Neuronal stem cell (in vitro differentiated cells): ENCODE measurements at regions not wholly inside any gene's neighbourhood (a gene's known extent, or its start where the extent isn't known, plus 50 kb on each side); places are given as distances from the start of the nearest gene placed in this dataset.

Source experiments
- DNase-seq: peaks from one replicate; pipeline ENCODE4 v3.0.0-alpha.2; 2013; ENCODE audit warnings: low spot score
- H2AFZ ChIP-seq: one replicate; pipeline ENCODE4 v1.6.1; 2013; ENCODE audit warnings: mild to moderate bottlenecking, low read length, inconsistent platforms
- H2AK5ac ChIP-seq: 2 replicates; pipeline ENCODE4 v1.6.1; 2013; ENCODE audit warnings: low read depth, mild to moderate bottlenecking, inconsistent platforms, low read length, moderate library complexity, mixed read lengths
- H2BK120ac ChIP-seq: 2 replicates; pipeline ENCODE4 v1.6.1; 2013; ENCODE audit warnings: low read depth, mild to moderate bottlenecking, inconsistent platforms, low read length, moderate library complexity, mixed read lengths
- H2BK12ac ChIP-seq: one replicate; pipeline ENCODE4 v1.6.1; 2013; ENCODE audit warnings: low read length, inconsistent platforms
- H2BK15ac ChIP-seq: 2 replicates; pipeline ENCODE4 v1.6.1; 2013; ENCODE audit warnings: mild to moderate bottlenecking, low read length, inconsistent platforms, mixed read lengths
- H2BK5ac ChIP-seq: one replicate; pipeline ENCODE4 v1.6.1; 2013; ENCODE audit warnings: inconsistent platforms, mild to moderate bottlenecking, low read length, moderate library complexity
- H3K14ac ChIP-seq: one replicate; pipeline ENCODE4 v1.6.1; 2013; ENCODE audit warnings: low read length, inconsistent platforms
- H3K18ac ChIP-seq: 2 replicates; pipeline ENCODE4 v1.6.1; 2013; ENCODE audit warnings: low read length, inconsistent platforms
- H3K23ac ChIP-seq: 2 replicates; pipeline ENCODE4 v1.6.1; 2013; ENCODE audit warnings: low read depth, mild to moderate bottlenecking, mixed read lengths, low read length, inconsistent platforms; ENCODE audit not compliant: poor library complexity
- H3K27ac ChIP-seq: replicated peaks from 3 replicates; pipeline ENCODE4 v1.5.1; 2013; ENCODE audit warnings: low read length, inconsistent platforms
- H3K27me3 ChIP-seq, 3 experiments: 2 replicates each; pipeline ENCODE4 v1.6.1; 2013; ENCODE audit warnings: low read length in 3 of 3, mild to moderate bottlenecking in 2 of 3, inconsistent platforms in 1 of 3, low read depth in 1 of 3, mixed read lengths in 1 of 3, moderate library complexity in 1 of 3; ENCODE audit not compliant: control insufficient read depth in 3 of 3, insufficient read depth in 3 of 3
- H3K36me3 ChIP-seq, 2 donors: replicated peaks in 1 of 2; 2 replicates each; pipeline ENCODE4 v1.6.1; 2013; ENCODE audit warnings: low read length in 2 of 2; ENCODE audit not compliant: control insufficient read depth in 2 of 2, insufficient read depth in 2 of 2
- H3K4ac ChIP-seq: 2 replicates; pipeline ENCODE4 v1.6.1; 2013; ENCODE audit warnings: inconsistent platforms, mild to moderate bottlenecking, low read length, moderate library complexity
- H3K4me1 ChIP-seq, 2 donors: 1 replicate in 1 of 2; 2 replicates in 1 of 2; pipeline ENCODE4 v1.6.1; 2013; ENCODE audit warnings: low read length in 2 of 2, low read depth in 1 of 2; ENCODE audit not compliant: control insufficient read depth in 2 of 2, insufficient read depth in 1 of 2
- H3K4me2 ChIP-seq: one replicate; pipeline ENCODE4 v1.6.1; 2013; ENCODE audit warnings: mild to moderate bottlenecking, low read length, inconsistent platforms; ENCODE audit not compliant: insufficient read depth, poor library complexity, severe bottlenecking
- H3K4me3 ChIP-seq, 2 donors: 2 replicates each; pipeline ENCODE4 v1.5.1; 2013; ENCODE audit warnings: low read length in 2 of 2, mild to moderate bottlenecking in 2 of 2, inconsistent platforms in 1 of 2, moderate library complexity in 1 of 2
- H3K79me1 ChIP-seq: one replicate; pipeline ENCODE4 v1.6.1; 2013; ENCODE audit warnings: low read depth, mild to moderate bottlenecking, inconsistent platforms, low read length, moderate library complexity
- H3K9ac ChIP-seq: one replicate; pipeline ENCODE4 v1.6.1; 2013; ENCODE audit warnings: mild to moderate bottlenecking, low read depth, low read length, inconsistent platforms; ENCODE audit not compliant: poor library complexity
- H3K9me3 ChIP-seq, 2 donors: replicated peaks in 1 of 2; 2 replicates each; pipeline versions ENCODE3 to v1.6.1; 2013; ENCODE audit warnings: low read length in 2 of 2, mild to moderate bottlenecking in 2 of 2, inconsistent platforms in 1 of 2, low read depth in 1 of 2, mixed read lengths in 1 of 2, moderate library complexity in 1 of 2; ENCODE audit not compliant: control insufficient read depth in 2 of 2, insufficient read depth in 1 of 2
- H4K8ac ChIP-seq: one replicate; pipeline ENCODE4 v1.6.1; 2013; ENCODE audit warnings: low read depth, mild to moderate bottlenecking, inconsistent platforms, low read length, moderate library complexity
- H4K91ac ChIP-seq: one replicate; pipeline ENCODE4 v1.6.1; 2013; ENCODE audit warnings: low read length, low read depth, mild to moderate bottlenecking, inconsistent platforms; ENCODE audit not compliant: poor library complexity
- WGBS, 2 donors: extraction: QIAGEN DNeasy Blood & Tissue Kit; methylation state at CpG; one replicate each; pipeline ENCODE4 v1.1.7; 2013; ENCODE audit warnings: missing lambda C conversion rate in 2 of 2, mixed read lengths in 1 of 2; ENCODE audit not compliant: insufficient read length in 2 of 2, insufficient replicate concordance in 1 of 2; ENCODE audit errors: extremely low coverage in 2 of 2; 5-methylcytosine and 5-hydroxymethylcytosine counted together

DNA sequence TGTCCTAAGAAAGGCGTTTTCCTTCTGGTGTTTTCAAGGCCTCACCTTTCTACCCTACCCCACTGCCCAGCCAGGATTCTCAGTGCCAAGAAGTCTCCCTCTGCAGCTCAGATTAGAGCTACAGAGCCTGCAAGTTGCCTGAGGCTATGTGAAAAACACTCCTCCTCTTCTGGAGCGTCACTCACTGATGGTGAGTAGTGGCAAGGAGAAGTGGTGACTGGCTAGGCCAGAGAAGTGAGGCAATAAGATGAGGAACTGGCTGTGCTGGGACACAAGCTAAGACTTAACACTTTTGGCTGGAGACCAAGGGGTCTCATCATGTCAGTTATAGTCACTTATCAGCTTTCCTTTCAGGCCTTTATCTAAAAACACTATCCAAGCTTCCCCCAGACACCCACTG is 86.7 kb upstream of the PRKAR2B start:
- no CpG with 5 or more reads among the region's 2 CpGs for WGBS, 2 donors
- no peak for DNase-seq
- Histone ChIP-seq H3K14ac (no peak overlapping the region), H3K4me1 (peaks cover 3% of the 10 kb centered on the region in 2 donors), H3K79me1 (no peaks in the 10 kb centered on the region), H3K27me3 (peaks cover 0 to 2% (median 0%) of the 10 kb centered on the region in 3 experiments), H2AFZ (no peak overlapping the region), H4K8ac (no peak overlapping the region), H3K4me2 (no peak overlapping the region), H3K9ac (no peak overlapping the region), H2BK15ac (no peak overlapping the region), H2BK5ac (no peak overlapping the region), H3K27ac (no peak overlapping the region), H3K23ac (no peak overlapping the region), H2BK12ac (no peak overlapping the region), H3K36me3 (no peaks in the 10 kb centered on the region), H3K9me3 (peaks cover 0 to 2% of the 10 kb centered on the region in 2 donors), H2BK120ac (no peak overlapping the region), H3K4me3 (no peak overlapping the region), H4K91ac (no peak overlapping the region), H3K4ac (no peak overlapping the region), H2AK5ac (no peak overlapping the region), H3K18ac (no peak overlapping the region)

DNA sequence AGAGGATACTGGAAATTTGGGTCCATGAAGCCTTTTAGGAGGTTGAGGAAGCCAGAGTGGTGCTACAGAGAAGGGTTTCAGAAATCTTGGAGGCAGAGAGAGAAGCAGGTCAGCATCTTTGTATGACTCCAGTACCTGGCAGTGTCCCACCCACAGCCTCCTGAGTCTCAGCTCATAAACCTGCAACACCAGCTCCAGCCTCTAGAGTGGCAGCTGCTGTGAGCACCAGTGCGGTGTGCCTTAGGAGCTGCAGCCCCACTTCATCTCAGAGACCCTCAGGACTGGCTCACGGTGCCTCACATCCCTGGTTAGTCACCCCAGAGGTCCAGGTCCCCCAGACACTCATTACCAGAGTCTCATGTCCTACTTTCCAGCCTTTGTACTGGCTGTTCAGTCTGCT is 84.8 kb upstream of the PRKAR2B start:
- H3K4me2 ChIP-seq: no peak overlapping the region
- peak overlapping the region; percentile 27 for H3K9ac ChIP-seq
- H2AFZ ChIP-seq: no peak overlapping the region
- H3K79me1 ChIP-seq: no peaks in the 10 kb centered on the region
- no peak overlapping the region for H3K4ac ChIP-seq
- H2BK15ac ChIP-seq: no peak overlapping the region
- H3K27ac ChIP-seq: no peak overlapping the region
- no peak overlapping the region for H4K91ac ChIP-seq
- no peak overlapping the region for H2BK12ac ChIP-seq
- no CpG with 5 or more reads among the region's 2 CpGs for WGBS, 2 donors
- H3K23ac ChIP-seq: peak overlapping the region; percentile 59
- H3K4me1 ChIP-seq: no peaks in the 10 kb centered on the region
- H3K36me3 ChIP-seq: no peaks in the 10 kb centered on the region
- no peak overlapping the region for H3K4me3 ChIP-seq
- no peak overlapping the region for H2AK5ac ChIP-seq
- H3K14ac ChIP-seq: no peak overlapping the region
- H2BK120ac ChIP-seq: no peak overlapping the region
- no peak overlapping the region for H2BK5ac ChIP-seq
- no peak overlapping the region for H3K18ac ChIP-seq
- no peak overlapping the region for H4K8ac ChIP-seq
- H3K9me3 ChIP-seq: peaks cover 0 to 2% of the 10 kb centered on the region in 2 donors
- H3K27me3 ChIP-seq: peaks cover 0 to 2% (median 0%) of the 10 kb centered on the region in 3 experiments
- no peak for DNase-seq

DNA sequence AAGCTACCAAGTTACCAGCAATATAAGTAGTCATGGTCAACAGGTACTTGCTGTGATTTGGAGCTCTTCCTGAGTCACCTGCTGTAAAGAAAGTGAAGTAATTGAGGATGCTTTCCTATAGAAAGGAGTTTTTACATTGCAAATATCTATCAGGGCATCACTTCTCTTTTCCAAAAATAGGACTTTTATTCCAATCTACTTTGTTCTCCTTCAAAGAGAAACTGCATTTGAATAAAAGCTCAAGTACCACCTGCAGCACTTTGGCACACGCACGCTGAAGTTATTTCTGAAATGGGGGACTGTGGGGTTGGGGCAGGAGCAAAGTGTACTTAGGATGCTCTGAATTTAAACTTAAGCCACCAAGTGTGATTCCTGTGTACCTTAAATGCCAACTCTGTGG is 81.8 kb upstream of the PRKAR2B start:
- no peak overlapping the region for H3K27ac ChIP-seq
- H3K4me2 ChIP-seq: no peak overlapping the region
- peaks cover 0 to under 1% of the 10 kb centered on the region in 2 donors for H3K9me3 ChIP-seq
- no peak overlapping the region for H3K14ac ChIP-seq
- H2AFZ ChIP-seq: no peak overlapping the region
- H2BK120ac ChIP-seq: no peak overlapping the region
- no peak overlapping the region for H4K91ac ChIP-seq
- WGBS, 2 donors: no CpG with 5 or more reads among the region's 2 CpGs
- H2BK12ac ChIP-seq: no peak overlapping the region
- H3K27me3 ChIP-seq: peaks cover 0 to under 1% (median 0%) of the 10 kb centered on the region in 3 experiments
- no peak overlapping the region for H4K8ac ChIP-seq
- H2AK5ac ChIP-seq: no peak overlapping the region
- no peak overlapping the region for H3K4me3 ChIP-seq
- no peak overlapping the region for H3K23ac ChIP-seq
- DNase-seq: no peak
- no peak overlapping the region for H2BK15ac ChIP-seq
- H3K18ac ChIP-seq: no peak overlapping the region
- H3K4me1 ChIP-seq: no peaks in the 10 kb centered on the region
- H3K79me1 ChIP-seq: no peaks in the 10 kb centered on the region
- no peak overlapping the region for H3K9ac ChIP-seq
- H3K4ac ChIP-seq: no peak overlapping the region
- H3K36me3 ChIP-seq: no peaks in the 10 kb centered on the region
- no peak overlapping the region for H2BK5ac ChIP-seq

DNA sequence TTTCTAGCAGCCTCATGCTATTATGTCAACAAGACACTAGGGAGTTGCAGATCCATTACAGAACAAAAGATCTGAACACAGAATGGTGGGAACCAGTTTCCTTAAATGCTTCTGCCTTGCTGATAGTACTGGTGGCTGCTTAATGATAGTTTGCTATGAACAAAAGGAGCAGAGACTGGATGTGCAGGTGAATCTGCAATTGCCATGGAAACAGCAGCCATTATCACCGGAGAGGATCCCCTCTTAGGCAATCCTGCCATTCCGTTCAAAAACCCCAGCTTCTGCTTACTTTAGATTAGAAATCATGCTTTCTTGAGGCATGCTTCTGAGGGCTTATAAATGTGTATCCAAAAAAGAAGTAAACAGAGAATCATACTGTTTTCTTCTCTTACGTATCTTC is 80.0 kb upstream of the PRKAR2B start:
- no CpG with 5 or more reads among the region's 3 CpGs for WGBS, 2 donors
- Histone ChIP-seq H3K79me1 (no peaks in the 10 kb centered on the region), H3K36me3 (no peaks in the 10 kb centered on the region), H2BK120ac (no peak overlapping the region), H3K18ac (no peak overlapping the region), H2BK12ac (no peak overlapping the region), H2BK5ac (no peak overlapping the region), H3K9me3 (no peaks in the 10 kb centered on the region), H3K23ac (no peak overlapping the region), H3K4me3 (no peak overlapping the region), H3K27ac (no peak overlapping the region), H3K4me2 (no peak overlapping the region), H3K4ac (no peak overlapping the region), H4K91ac (no peak overlapping the region), H4K8ac (no peak overlapping the region), H3K27me3 (no peaks in the 10 kb centered on the region), H3K14ac (no peak overlapping the region), H3K4me1 (no peaks in the 10 kb centered on the region), H2BK15ac (no peak overlapping the region), H2AK5ac (no peak overlapping the region), H2AFZ (no peak overlapping the region), H3K9ac (no peak overlapping the region)
- no peak for DNase-seq
